ENCODE measurements at regions not wholly inside any gene's neighbourhood (a gene's known extent, or its start where the extent isn't known, plus 50 kb on each side); places are given as distances from the start of the nearest gene placed in this dataset.

- TF ChIP-seq CBX8 (IDR thresholded peaks at IDR 0.05; ENCODE audit: borderline replicate concordance, extremely low read depth, low read depth, low read length, poor library complexity, severe bottlenecking) = no peak
Observed at GRCh38 chr6:119735530-119735929, 386.0 kb upstream of the MAN1A1 start (continued).

- no TSS peak for BruUV-seq (replicated peaks)
- intact Hi-C loops (cut with micrococcal nuclease) (no loop called here), in situ Hi-C loops (cut with MboI) (no loop called here)
- ATAC-seq (no peak), FAIRE-seq (no peak), DNase-seq (ENCODE audit: extremely low read depth in 1 of 4, low spot score in 3 of 4) (no peak)
- no peaks in the 10 kb centered on the region for H3K9me3 ChIP-seq (replicated peaks; ENCODE audit: control insufficient read depth, insufficient read depth, low read depth, low read length)
- no peaks in the 10 kb centered on the region for H3K79me2 ChIP-seq (ENCODE audit: control insufficient read depth, insufficient read depth, low read length)
- H3K36me3 ChIP-seq (ENCODE audit: control insufficient read depth, insufficient read depth, low read length) = no peaks in the 10 kb centered on the region
- POLR2A ChIA-PET = interaction anchor here (0.7 to 1.1 kb wide), 4 partner anchors 11 to 1580 kb away, joined by 3 to 5 read pairs (median 3); no protein-coding TSS in a partner anchor
- no peaks in the 10 kb centered on the region for H4K20me1 ChIP-seq (replicated peaks; ENCODE audit: control insufficient read depth, insufficient read depth, low read length)
- no peak overlapping the region for H2AFZ ChIP-seq (ENCODE audit: low read depth, low read length)
- H3K27me3 ChIP-seq (ENCODE audit: control insufficient read depth in 2 of 2, insufficient read depth in 2 of 2, low read length in 2 of 2) = no peaks in the 10 kb centered on the region
- WGBS (ENCODE audit: insufficient coverage, low coverage, missing lambda C conversion rate) = 55% methylated on average over 1 of the region's 1 CpG
- H3K4me3 ChIP-seq = no peak overlapping the region
- CTCF ChIA-PET (ENCODE audit: low intra/inter-chr PET ratio) = no interaction called here
- no peaks in the 10 kb centered on the region; a peak in 1 of 5 replicates for H3K4me1 ChIP-seq (replicated peaks in 1 of 2; ENCODE audit: control insufficient read depth in 2 of 2, insufficient read depth in 2 of 2, low read length in 2 of 2)
- no peak overlapping the region for H3K9ac ChIP-seq (ENCODE audit: insufficient read depth in 1 of 2, low read depth in 2 of 2, low read length in 2 of 2)
- no peak overlapping the region for H3K27ac ChIP-seq (ENCODE audit: extremely low read depth, low read depth, low read length)
- no peak overlapping the region for H3K4me2 ChIP-seq (ENCODE audit: insufficient read depth, low read length)
- no peaks in the 10 kb centered on the region for H3K9me1 ChIP-seq (ENCODE audit: control insufficient read depth, insufficient read depth, low read length)
- TF ChIP-seq ZNF146 (CRISPR knock-in tag; IDR thresholded peaks at IDR 0.05; ENCODE audit: unreplicated experiment) = no peak
- TF ChIP-seq CBX3 (IDR thresholded peaks at IDR 0.05; ENCODE audit: borderline replicate concordance in 1 of 2, low read length in 2 of 2) = no peak
- TF ChIP-seq ZNF347 (CRISPR knock-in tag; IDR thresholded peaks at IDR 0.05; ENCODE audit: low read depth) = no peak
- TF ChIP-seq KLF1 (tag; IDR thresholded peaks at IDR 0.05) = no peak
- no peak for TF ChIP-seq NR3C1 (CRISPR knock-in tag; IDR thresholded peaks at IDR 0.05)
- no peak for TF ChIP-seq THAP12 (CRISPR knock-in tag; IDR thresholded peaks at IDR 0.05)
- no peak for TF ChIP-seq ARHGAP35 (IDR thresholded peaks at IDR 0.05; ENCODE audit: partially characterized antibody)
- TF ChIP-seq RBFOX2 (IDR thresholded peaks at IDR 0.05; ENCODE audit: low read depth, low read length) = no peak
- TF ChIP-seq CEBPB (tag; IDR thresholded peaks at IDR 0.05) = no peak
- no peak for TF ChIP-seq PML (IDR thresholded peaks at IDR 0.05; ENCODE audit: low read length)
- TF ChIP-seq HSF4 (CRISPR knock-in tag; IDR thresholded peaks at IDR 0.05; ENCODE audit: borderline replicate concordance) = no peak
- TF ChIP-seq ZNF655 (CRISPR knock-in tag; IDR thresholded peaks at IDR 0.05) = no peak
- no peak for TF ChIP-seq DDX20 (tag; IDR thresholded peaks at IDR 0.05; ENCODE audit: low read depth)
- no peak for TF ChIP-seq L3MBTL2 (IDR thresholded peaks at IDR 0.05)
- TF ChIP-seq ESRRB (CRISPR knock-in tag; IDR thresholded peaks at IDR 0.05; ENCODE audit: borderline replicate concordance) = no peak
Observed at GRCh38 chr6:119734227-119734626, 384.7 kb upstream of the MAN1A1 start.
